Gastroesophageal sphincter (tissue), 4 donors: ENCODE measurements at regions not wholly inside any gene's neighbourhood (a gene's known extent, or its start where the extent isn't known, plus 50 kb on each side); places are given as distances from the start of the nearest gene placed in this dataset.

Experiments used
- ATAC-seq: fragments of 150-250 bp; one replicate; pipeline ENCODE4 v1.9.1; 2016; ENCODE audit warnings: mild to moderate bottlenecking, moderate library complexity
- H3K27ac ChIP-seq, 4 donors: fragments of 200-600 bp; sonication (generic) in 3 of 4; 1 replicate in 3 of 4; 2 replicates in 1 of 4; pipeline ENCODE4 v1.5.1; 2016 to 2019
- H3K27me3 ChIP-seq: fragments of 200-600 bp; sonication (generic); one replicate; pipeline ENCODE4 v1.5.1; 2019
- H3K36me3 ChIP-seq, 2 donors: fragments of 200-600 bp; sonication (generic); one replicate each; pipeline ENCODE4 v1.5.1; 2019; ENCODE audit warnings: control low read depth in 1 of 2
- H3K4me1 ChIP-seq, 3 donors: fragments of 200-600 bp; sonication (generic); 1 replicate in 2 of 3; 2 replicates in 1 of 3; pipeline ENCODE4 v1.5.1; 2016 to 2019; ENCODE audit warnings: control low read depth in 2 of 3
- H3K4me3 ChIP-seq, 2 donors: fragments of 200-600 bp; sonication (generic); one replicate each; pipeline ENCODE4 v1.5.1; 2019; ENCODE audit warnings: mild to moderate bottlenecking in 1 of 2, moderate library complexity in 1 of 2
- H3K9me3 ChIP-seq, 3 donors: fragments of 200-600 bp; sonication (generic); one replicate each; pipeline ENCODE4 v1.5.1; 2017 to 2019; ENCODE audit warnings: control low read depth in 2 of 3
- CTCF ChIP-seq, 4 experiments: fragments of 200-600 bp in 2 of 4; fragments of 450-650 bp in 2 of 4; sonication (generic) in 1 of 4; IDR thresholded peaks; one replicate each; pipeline ENCODE4 v1.5.1; 2017 to 2019; ENCODE audit warnings: antibody characterized with exemption in 4 of 4, mild to moderate bottlenecking in 2 of 4, moderate library complexity in 2 of 4
- EP300 ChIP-seq: sonication (generic); formaldehyde crosslinking; IDR thresholded peaks from one replicate; pipeline ENCODE4 v1.6.1; 2017; ENCODE audit warnings: antibody characterized with exemption, mild to moderate bottlenecking
- POLR2A ChIP-seq, 2 donors: fragments of 450-650 bp; IDR thresholded peaks; one replicate each; pipeline ENCODE4 v1.6.1; 2017; ENCODE audit warnings: antibody characterized with exemption in 2 of 2, mild to moderate bottlenecking in 2 of 2, moderate library complexity in 1 of 2
- POLR2AphosphoS5 ChIP-seq: sonication (generic); formaldehyde crosslinking; IDR thresholded peaks from one replicate; pipeline ENCODE4 v1.6.1; 2017; ENCODE audit warnings: antibody characterized with exemption
- WGBS, 2 donors: methylation state at CpG; one replicate each; pipeline ENCODE4 v1.1.5; 2018; ENCODE audit warnings: low coverage in 1 of 2; 5-methylcytosine and 5-hydroxymethylcytosine counted together

- Histone ChIP-seq H3K27ac (no peak overlapping the region), H3K4me1 (no peaks in the 10 kb centered on the region), H3K4me3 (no peak overlapping the region), H3K9me3 (peaks cover 0 to 8% (median 0%) of the 10 kb centered on the region in 3 donors), H3K36me3 (no peaks in the 10 kb centered on the region), H3K27me3 (no peaks in the 10 kb centered on the region)
- ATAC-seq: no peak
- TF ChIP-seq POLR2A (IDR thresholded peaks at IDR 0.05): no peak
- no peak for TF ChIP-seq POLR2AphosphoS5
- no peak for TF ChIP-seq CTCF (IDR thresholded peaks at IDR 0.05)
- no peak for TF ChIP-seq EP300
- WGBS, 2 donors: 42 to 45% methylated on average over 2 of the region's 3 CpGs
Observed at GRCh38 chr2:228927028-228928010, 343.8 kb downstream of the PID1 start.

GRCh38 chr2:228919808-228920207, 351.3 kb downstream of the PID1 start:
- TF ChIP-seq CTCF (IDR thresholded peaks at IDR 0.05) (no peak), POLR2AphosphoS5 (no peak), EP300 (no peak), POLR2A (IDR thresholded peaks at IDR 0.05) (no peak)
- Histone ChIP-seq H3K4me3 (no peak overlapping the region), H3K9me3 (no peaks in the 10 kb centered on the region), H3K27me3 (no peaks in the 10 kb centered on the region), H3K4me1 (no peaks in the 10 kb centered on the region), H3K27ac (no peak overlapping the region), H3K36me3 (no peaks in the 10 kb centered on the region)
- WGBS, 2 donors: 86 to 93% methylated on average over 4 of the region's 4 CpGs
- ATAC-seq: no peak

- Histone ChIP-seq H3K36me3 (no peaks in the 10 kb centered on the region), H3K27me3 (no peaks in the 10 kb centered on the region), H3K9me3 (no peaks in the 10 kb centered on the region), H3K4me3 (no peak overlapping the region), H3K27ac (no peak overlapping the region), H3K4me1 (no peaks in the 10 kb centered on the region)
- WGBS, 2 donors: 50 to 54% methylated on average over 1 of the region's 1 CpG
- peak; percentile 74 for ATAC-seq
- TF ChIP-seq POLR2AphosphoS5 (no peak), EP300 (no peak), CTCF (IDR thresholded peaks at IDR 0.05) (no peak), POLR2A (IDR thresholded peaks at IDR 0.05) (no peak)
Observed at GRCh38 chr2:228917220-228917619, 353.9 kb downstream of the PID1 start.

- WGBS, 2 donors: 83 to 89% methylated on average over 4 of the region's 4 CpGs
- TF ChIP-seq POLR2AphosphoS5 (no peak), EP300 (no peak), CTCF (IDR thresholded peaks at IDR 0.05) (no peak), POLR2A (IDR thresholded peaks at IDR 0.05) (no peak)
- Histone ChIP-seq H3K27ac (no peak overlapping the region), H3K9me3 (no peaks in the 10 kb centered on the region), H3K36me3 (no peaks in the 10 kb centered on the region), H3K4me1 (no peaks in the 10 kb centered on the region), H3K27me3 (no peaks in the 10 kb centered on the region), H3K4me3 (no peak overlapping the region)
- ATAC-seq: no peak
Observed at GRCh38 chr2:228916416-228917090, 354.5 kb downstream of the PID1 start.
